LNCaP clone FGC (cell line): ENCODE measurements at regions not wholly inside any gene's neighbourhood (a gene's known extent, or its start where the extent isn't known, plus 50 kb on each side); places are given as distances from the start of the nearest gene placed in this dataset.

Source experiments
- DNase-seq: peaks from one replicate; pipeline ENCODE4 v3.0.0-alpha.2; 2011; ENCODE audit warnings: low read depth
- H3K4me3 ChIP-seq: 2 replicates; pipeline ENCODE4 v1.5.1; 2011; ENCODE audit warnings: mild to moderate bottlenecking, low read depth, low read length, control low read depth
- CTCF ChIP-seq: IDR thresholded peaks from 2 replicates; pipeline ENCODE4 v1.5.1; 2012; ENCODE audit warnings: mild to moderate bottlenecking; ENCODE audit not compliant: control insufficient read depth, insufficient read depth; ENCODE audit errors: extremely low read depth

DNA sequence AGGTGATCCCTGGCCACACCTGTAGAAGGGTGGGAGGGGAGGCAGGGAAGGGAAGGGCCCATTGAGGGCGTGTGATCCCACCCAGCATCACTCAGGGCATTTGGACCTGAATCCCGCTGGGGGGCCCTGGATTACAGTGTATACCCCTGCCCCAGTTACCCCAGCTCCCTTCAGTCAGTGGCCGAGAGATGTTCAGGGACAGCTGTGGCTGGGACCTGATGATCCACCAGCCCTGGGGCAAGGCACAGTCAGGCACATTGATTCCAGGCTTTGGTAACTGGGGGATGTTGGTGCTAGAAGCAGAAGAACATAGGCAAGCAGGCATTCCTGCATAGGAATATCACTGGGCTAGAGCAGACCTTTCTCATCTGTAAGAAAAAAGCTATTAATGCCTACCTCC is 170.3 kb downstream of the FOXL1 start:
- no peak for DNase-seq
- H3K4me3 ChIP-seq = no peak overlapping the region
- TF ChIP-seq CTCF = no peak

GRCh38 chr16:86751076-86752030 is 173.0 kb downstream of the FOXL1 start:
- no peak for TF ChIP-seq CTCF
- no peak for DNase-seq
- no peak overlapping the region for H3K4me3 ChIP-seq

- TF ChIP-seq CTCF = no peak
- DNase-seq = no peak
- H3K4me3 ChIP-seq = no peak overlapping the region
Measured at GRCh38 chr16:86752582-86753175, 174.3 kb downstream of the FOXL1 start.

GRCh38 chr16:86753399-86753798 is 175.1 kb downstream of the FOXL1 start:
- no peak for DNase-seq
- TF ChIP-seq CTCF = no peak

DNA sequence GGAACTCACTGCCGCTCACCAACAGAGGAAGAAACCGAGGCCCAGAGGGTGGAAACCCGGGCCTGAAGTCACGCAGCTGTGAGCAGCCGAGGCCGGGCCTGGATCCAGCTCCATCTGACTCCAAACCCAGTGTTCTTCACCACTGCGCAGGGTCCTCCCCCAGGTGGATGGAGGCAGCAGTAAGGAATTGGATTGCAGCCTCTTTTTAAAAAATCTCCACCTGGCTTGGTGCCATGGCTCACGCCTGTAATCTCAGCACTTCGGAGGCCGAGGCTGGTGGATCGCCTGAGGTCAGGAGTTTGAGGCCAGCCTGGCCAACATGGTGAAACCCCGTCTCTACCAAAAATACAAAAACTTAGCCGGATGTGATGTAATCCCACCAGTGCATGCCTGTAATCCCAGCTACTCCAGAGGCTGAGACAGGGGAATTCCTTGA is 177.2 kb downstream of the FOXL1 start:
- no peak for TF ChIP-seq CTCF
- no peak for DNase-seq
- no peak overlapping the region for H3K4me3 ChIP-seq

More at GRCh38 chr16:86753399-86753798, 175.1 kb downstream of the FOXL1 start:
- no peak overlapping the region for H3K4me3 ChIP-seq

DNA sequence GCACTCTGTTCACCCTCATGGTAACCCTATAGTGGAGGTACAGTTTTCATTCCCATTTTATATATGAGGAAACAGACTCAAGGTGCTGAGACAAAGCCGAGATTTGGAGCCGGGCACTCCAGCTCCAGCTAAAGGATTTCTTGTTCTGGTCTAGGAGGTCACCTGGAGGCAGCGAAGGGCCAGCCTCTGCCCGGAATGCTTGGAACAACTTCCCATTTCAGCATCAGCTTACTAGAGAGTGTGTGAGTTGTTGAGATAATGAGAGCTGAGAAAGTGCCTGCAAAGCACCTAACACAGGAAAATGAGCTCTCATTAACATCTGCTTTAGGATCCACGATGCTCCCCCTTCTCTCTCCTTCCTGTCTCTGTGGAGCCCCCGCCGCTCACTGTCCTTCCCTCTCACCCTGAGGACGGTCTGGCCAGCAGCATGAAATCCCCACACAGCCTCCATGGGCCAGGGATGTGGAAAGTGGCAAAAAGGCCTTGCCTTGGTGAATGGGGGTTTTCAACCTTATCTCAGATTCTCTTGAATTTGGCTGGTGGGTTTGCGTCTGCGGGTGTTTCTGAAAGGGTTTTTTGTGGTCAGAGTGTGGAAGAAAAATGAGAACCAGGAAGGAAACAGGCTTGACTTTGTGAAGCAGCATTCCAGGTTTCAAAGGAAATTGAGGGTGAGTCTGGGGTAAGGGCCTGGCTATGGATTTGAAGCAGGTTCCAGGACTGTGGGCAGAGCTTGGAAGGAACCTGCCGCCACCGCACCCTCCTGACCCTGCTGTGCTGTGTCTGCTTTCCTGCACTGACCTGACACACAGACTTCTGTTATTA is 178.7 kb downstream of the FOXL1 start:
- H3K4me3 ChIP-seq = no peak overlapping the region
- no peak for DNase-seq
- no peak for TF ChIP-seq CTCF
